ENCODE measurements at regions not wholly inside any gene's neighbourhood (a gene's known extent, or its start where the extent isn't known, plus 50 kb on each side); places are given as distances from the start of the nearest gene placed in this dataset.

DNA sequence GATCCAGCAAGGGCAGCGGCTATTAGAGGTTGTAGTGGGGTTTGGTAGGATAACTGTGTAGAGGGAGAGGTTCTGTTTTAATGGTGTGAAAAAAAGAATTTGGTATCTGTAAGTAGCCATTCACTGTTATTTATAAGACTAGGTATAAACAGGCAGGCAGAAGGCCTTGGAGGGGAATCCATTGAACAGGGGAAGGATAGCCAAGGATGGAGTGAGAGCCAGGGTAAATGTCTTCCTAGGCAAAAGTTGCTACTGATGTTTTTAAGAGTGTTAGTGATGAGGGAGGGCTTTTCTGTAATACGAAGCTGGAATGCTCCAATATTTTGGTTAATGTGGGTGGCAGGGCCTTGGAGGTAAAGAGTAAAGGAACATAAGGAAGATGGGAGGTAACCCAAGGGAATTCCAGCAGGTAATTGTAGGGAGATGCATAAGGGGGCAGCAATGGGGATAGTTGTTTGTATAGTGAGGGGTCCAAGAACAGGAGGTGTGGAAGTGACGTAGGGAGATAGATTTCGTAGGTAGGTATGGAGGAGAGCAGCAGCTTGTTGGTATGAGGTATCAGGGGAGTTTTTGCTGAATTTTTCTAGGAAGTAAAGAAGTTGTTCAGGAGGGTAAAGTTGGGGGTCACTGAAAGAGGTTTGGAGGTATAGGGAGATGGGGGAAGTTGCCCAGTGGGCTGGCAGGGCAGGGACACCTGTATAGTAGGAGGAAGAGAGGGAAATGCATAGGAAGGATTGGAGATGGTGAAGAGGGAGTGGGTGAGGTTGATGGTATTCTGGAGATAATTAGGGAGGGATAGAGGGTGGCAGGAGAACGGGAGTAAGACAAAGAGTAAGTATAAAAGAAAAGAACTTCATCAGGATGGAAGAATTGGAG lies 752.4 kb upstream of the ADGRB3 start:
- TF ChIP-seq, protein P1, sequence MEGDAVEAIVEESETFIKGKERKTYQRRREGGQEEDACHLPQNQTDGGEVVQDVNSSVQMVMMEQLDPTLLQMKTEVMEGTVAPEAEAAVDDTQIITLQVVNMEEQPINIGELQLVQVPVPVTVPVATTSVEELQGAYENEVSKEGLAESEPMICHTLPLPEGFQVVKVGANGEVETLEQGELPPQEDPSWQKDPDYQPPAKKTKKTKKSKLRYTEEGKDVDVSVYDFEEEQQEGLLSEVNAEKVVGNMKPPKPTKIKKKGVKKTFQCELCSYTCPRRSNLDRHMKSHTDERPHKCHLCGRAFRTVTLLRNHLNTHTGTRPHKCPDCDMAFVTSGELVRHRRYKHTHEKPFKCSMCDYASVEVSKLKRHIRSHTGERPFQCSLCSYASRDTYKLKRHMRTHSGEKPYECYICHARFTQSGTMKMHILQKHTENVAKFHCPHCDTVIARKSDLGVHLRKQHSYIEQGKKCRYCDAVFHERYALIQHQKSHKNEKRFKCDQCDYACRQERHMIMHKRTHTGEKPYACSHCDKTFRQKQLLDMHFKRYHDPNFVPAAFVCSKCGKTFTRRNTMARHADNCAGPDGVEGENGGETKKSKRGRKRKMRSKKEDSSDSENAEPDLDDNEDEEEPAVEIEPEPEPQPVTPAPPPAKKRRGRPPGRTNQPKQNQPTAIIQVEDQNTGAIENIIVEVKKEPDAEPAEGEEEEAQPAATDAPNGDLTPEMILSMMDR (IDR thresholded peaks at IDR 0.05) = no peak
- TF ChIP-seq POLR2A (IDR thresholded peaks at IDR 0.05) = no peak
